Upper lobe of right lung (tissue), 1 donor: ENCODE measurements at regions not wholly inside any gene's neighbourhood (a gene's known extent, or its start where the extent isn't known, plus 50 kb on each side); places are given as distances from the start of the nearest gene placed in this dataset.

Source experiments
- ATAC-seq: fragments of 200-7000 bp; cut with Tn5 transposase; one replicate; pipeline ENCODE4 v1.9.1; 2020; ENCODE audit warnings: mild to moderate bottlenecking, moderate library complexity
- DNase-seq: peaks from one replicate; pipeline ENCODE4 v3.0.0-alpha.2; 2020
- H3K27ac ChIP-seq: fragments of 200-600 bp; one replicate; pipeline ENCODE4 v1.8.0; 2022
- H3K27me3 ChIP-seq: fragments of 200-600 bp; one replicate; pipeline ENCODE4 v1.8.0; 2022; ENCODE audit warnings: mild to moderate bottlenecking
- H3K36me3 ChIP-seq: fragments of 200-600 bp; one replicate; pipeline ENCODE4 v1.8.0; 2022
- H3K4me1 ChIP-seq: fragments of 200-600 bp; one replicate; pipeline ENCODE4 v1.8.0; 2022
- H3K4me3 ChIP-seq: fragments of 200-600 bp; one replicate; pipeline ENCODE4 v1.8.0; 2022; ENCODE audit warnings: mild to moderate bottlenecking
- H3K9me3 ChIP-seq: fragments of 200-600 bp; one replicate; pipeline ENCODE4 v1.8.0; 2022
- CTCF ChIP-seq: fragments of 200-600 bp; IDR thresholded peaks from one replicate; pipeline ENCODE4 v1.8.0; 2022; ENCODE audit warnings: antibody characterized with exemption
- intact Hi-C: fragments of 100-400 bp; cut with DNase I; formaldehyde crosslinking; loops from one replicate; pipeline ENCODE4 v1.11.0; 2022
- donor health status: DM: no; HTN: yes; CAD: no; lungs with severe emphysema.

- DNase-seq = no peak
- Histone ChIP-seq H3K4me1 (no peaks in the 10 kb centered on the region), H3K36me3 (no peaks in the 10 kb centered on the region), H3K27me3 (no peaks in the 10 kb centered on the region), H3K9me3 (no peaks in the 10 kb centered on the region), H3K4me3 (no peak overlapping the region), H3K27ac (no peak overlapping the region)
- ATAC-seq = no peak
- intact Hi-C loops = no loop called here
- no peak for TF ChIP-seq CTCF
These were observed 585.2 kb downstream of the CPS1 start for GRCh38 chr2:211141646-211142045.

GRCh38 chr2:211144078-211144477 is 587.7 kb downstream of the CPS1 start:
- ATAC-seq = no peak
- no peaks in the 10 kb centered on the region for H3K4me1 ChIP-seq
- H3K36me3 ChIP-seq = no peaks in the 10 kb centered on the region

GRCh38 chr2:211144974-211145665 is 588.7 kb downstream of the CPS1 start:
- TF ChIP-seq CTCF = no peak
- no peak for DNase-seq
- no peaks in the 10 kb centered on the region for H3K4me1 ChIP-seq
- no peaks in the 10 kb centered on the region for H3K36me3 ChIP-seq
- no peaks in the 10 kb centered on the region for H3K27me3 ChIP-seq
- no peaks in the 10 kb centered on the region for H3K9me3 ChIP-seq
- H3K4me3 ChIP-seq = no peak overlapping the region
- no peak overlapping the region for H3K27ac ChIP-seq
- intact Hi-C loops = no loop called here
- no peak for ATAC-seq

More at GRCh38 chr2:211144078-211144477, 587.7 kb downstream of the CPS1 start:
- H3K9me3 ChIP-seq = no peaks in the 10 kb centered on the region
- H3K27me3 ChIP-seq = no peaks in the 10 kb centered on the region
- TF ChIP-seq CTCF = no peak
- no peak overlapping the region for H3K27ac ChIP-seq
- H3K4me3 ChIP-seq = no peak overlapping the region
- intact Hi-C loops = no loop called here
- no peak for DNase-seq

- intact Hi-C loops = no loop called here
- Histone ChIP-seq H3K4me3 (no peak overlapping the region), H3K27me3 (no peaks in the 10 kb centered on the region), H3K36me3 (no peaks in the 10 kb centered on the region), H3K4me1 (no peaks in the 10 kb centered on the region), H3K27ac (no peak overlapping the region), H3K9me3 (no peaks in the 10 kb centered on the region)
- TF ChIP-seq CTCF = no peak
- DNase-seq = no peak
- no peak for ATAC-seq
These were observed 593.3 kb downstream of the CPS1 start for GRCh38 chr2:211149731-211150130.

GRCh38 chr2:211157211-211157610 is 600.8 kb downstream of the CPS1 start:
- Histone ChIP-seq H3K9me3 (no peaks in the 10 kb centered on the region), H3K36me3 (no peaks in the 10 kb centered on the region), H3K4me3 (no peak overlapping the region), H3K27ac (no peak overlapping the region), H3K27me3 (no peaks in the 10 kb centered on the region), H3K4me1 (no peaks in the 10 kb centered on the region)
- DNase-seq (no peak), ATAC-seq (no peak)
- intact Hi-C loops = no loop called here
- no peak for TF ChIP-seq CTCF
